Right lobe of liver (tissue), 4 donors: ENCODE measurements at regions not wholly inside any gene's neighbourhood (a gene's known extent, or its start where the extent isn't known, plus 50 kb on each side); places are given as distances from the start of the nearest gene placed in this dataset.

Experiments
- CTCF ChIP-seq, 4 donors: fragments of 200-600 bp in 3 of 4; fragments of 450-650 bp in 1 of 4; IDR thresholded peaks; one replicate each; pipeline versions ENCODE4 v1.5.1 to v1.8.0; 2016 to 2022; ENCODE audit warnings: antibody characterized with exemption in 4 of 4, mild to moderate bottlenecking in 2 of 4
- POLR2A ChIP-seq: fragments of 450-650 bp; IDR thresholded peaks from one replicate; pipeline ENCODE4 v1.6.1; 2017; ENCODE audit warnings: antibody characterized with exemption, mild to moderate bottlenecking
- donor health status: DM: no; HTN: no; CAD: no.
- donor health status: DM: no; HTN: no; CAD: no.
- donor health status: DM: no; HTN: yes; CAD: no.

GRCh38 chr11:39361557-39361956 is 2097.9 kb downstream of the LRRC4C start:
- peak in 2 of 4 donors; percentile 5 to 8 for TF ChIP-seq CTCF (IDR thresholded peaks at IDR 0.05)
- no peak for TF ChIP-seq POLR2A
